NCI-H510A treated with DMSO at 0.1 percent for 48 hours (cell line): ENCODE measurements at regions not wholly inside any gene's neighbourhood (a gene's known extent, or its start where the extent isn't known, plus 50 kb on each side); places are given as distances from the start of the nearest gene placed in this dataset.
"Not testable (repeated sequence)": the region's sequence is repeated elsewhere in the genome, so short reads cannot be mapped to it uniquely, and the experiment has no call there.

Source experiments
- DNase-seq: peaks from one replicate; lab custom pipeline; 2025; lab: John Stamatoyannopoulos, UW

GRCh38 chr3:118167571-118167970 lies 867.1 kb downstream of the IGSF11 start:
- DNase-seq, result no peak

DNA sequence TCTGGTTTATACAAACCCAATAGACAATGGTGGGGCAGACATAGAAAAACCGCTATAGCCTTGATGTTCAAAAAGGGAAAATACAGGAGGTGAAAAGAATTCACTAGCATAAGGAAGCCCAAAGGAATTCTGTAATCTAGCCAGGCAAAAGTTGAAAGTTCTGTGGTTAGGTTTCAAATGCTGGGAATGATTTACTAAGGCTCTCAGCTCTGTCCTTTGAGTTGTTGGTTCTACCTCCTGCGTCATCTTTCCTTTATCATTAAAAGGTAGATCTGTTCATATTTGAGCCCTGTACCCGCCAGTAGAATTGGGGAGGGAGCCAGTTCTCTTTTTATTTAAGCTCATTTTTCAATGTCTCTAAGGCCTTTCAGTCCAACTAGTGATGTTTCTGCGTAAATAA lies 866.5 kb downstream of the IGSF11 start:
- DNase-seq, result no peak

DNA sequence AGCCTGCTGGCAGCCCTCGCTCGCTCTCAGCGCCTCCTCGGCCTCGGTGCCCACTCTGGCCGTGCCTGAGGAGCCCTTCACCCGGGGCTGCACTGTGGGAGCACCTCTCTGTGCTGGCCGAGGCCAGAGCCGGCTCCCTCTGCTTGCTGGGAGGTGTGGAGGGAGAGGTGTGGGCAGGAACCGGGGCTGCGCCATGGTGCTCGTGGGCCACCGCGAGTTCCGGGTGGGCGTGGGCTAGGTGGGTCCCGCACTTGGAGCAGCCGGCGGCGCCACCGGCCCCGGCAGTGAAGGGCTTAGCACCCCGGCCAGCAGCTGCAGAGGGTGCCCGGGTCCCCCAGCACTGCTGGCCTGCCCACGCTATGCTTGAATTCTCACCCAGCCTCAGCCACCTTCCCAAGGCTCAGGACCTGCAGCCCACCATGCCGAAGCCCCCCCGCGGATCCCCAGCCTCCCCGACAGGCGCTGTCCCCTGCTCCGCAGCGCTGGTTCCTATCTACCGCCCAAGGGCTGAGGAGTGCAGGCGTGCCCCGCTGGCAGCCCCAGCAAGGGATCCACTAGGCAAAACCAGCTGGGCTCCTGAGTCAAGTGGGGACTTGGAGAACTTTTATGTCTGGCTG lies 863.3 kb downstream of the IGSF11 start:
- no peak for DNase-seq

DNA sequence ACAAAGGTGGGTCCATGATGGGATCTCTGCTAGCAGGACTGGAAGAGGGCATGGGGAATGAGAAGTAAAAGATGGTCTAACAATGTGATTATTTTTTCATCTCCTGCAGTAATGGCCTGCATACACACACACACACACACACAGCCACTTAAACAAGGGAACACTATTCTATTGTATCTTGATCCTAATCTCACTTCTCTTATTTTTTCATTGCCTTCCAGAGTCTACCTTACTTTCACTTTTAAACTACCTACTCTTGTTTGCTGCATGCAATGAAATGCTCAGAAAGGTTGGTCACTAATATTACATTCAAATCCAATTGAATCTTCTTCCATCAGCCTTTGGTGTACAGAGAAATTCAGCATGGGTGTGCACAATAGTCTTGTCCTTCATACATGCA lies 853.8 kb downstream of the IGSF11 start:
- DNase-seq, result no peak

GRCh38 chr3:118181274-118181673 lies 853.4 kb downstream of the IGSF11 start:
- no peak for DNase-seq

- DNase-seq, result no peak
Observed at GRCh38 chr3:118186051-118186450, 848.6 kb downstream of the IGSF11 start.

DNA sequence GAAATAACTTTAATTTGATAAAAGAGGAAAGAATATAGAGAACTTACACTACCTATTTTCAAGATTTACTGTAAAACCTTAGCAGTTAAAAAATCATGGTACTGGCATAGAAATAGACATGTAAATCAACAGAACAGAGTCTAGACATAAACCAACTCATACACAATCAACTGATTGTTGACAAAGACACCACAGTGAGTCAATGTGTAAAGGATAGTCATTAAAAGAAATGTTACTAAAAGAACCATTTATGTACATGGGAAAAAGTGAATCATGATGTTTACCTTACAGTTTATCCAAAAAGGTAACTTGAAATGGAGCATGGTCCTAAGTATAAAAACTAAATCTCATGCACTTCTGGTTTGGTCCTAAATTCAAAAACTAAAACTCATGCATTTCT lies 847.4 kb downstream of the IGSF11 start:
- DNase-seq, result no peak

GRCh38 chr3:118196183-118196582 lies 838.5 kb downstream of the IGSF11 start:
- DNase-seq, result no peak

GRCh38 chr3:118199044-118199443 lies 835.6 kb downstream of the IGSF11 start:
- no peak for DNase-seq

DNA sequence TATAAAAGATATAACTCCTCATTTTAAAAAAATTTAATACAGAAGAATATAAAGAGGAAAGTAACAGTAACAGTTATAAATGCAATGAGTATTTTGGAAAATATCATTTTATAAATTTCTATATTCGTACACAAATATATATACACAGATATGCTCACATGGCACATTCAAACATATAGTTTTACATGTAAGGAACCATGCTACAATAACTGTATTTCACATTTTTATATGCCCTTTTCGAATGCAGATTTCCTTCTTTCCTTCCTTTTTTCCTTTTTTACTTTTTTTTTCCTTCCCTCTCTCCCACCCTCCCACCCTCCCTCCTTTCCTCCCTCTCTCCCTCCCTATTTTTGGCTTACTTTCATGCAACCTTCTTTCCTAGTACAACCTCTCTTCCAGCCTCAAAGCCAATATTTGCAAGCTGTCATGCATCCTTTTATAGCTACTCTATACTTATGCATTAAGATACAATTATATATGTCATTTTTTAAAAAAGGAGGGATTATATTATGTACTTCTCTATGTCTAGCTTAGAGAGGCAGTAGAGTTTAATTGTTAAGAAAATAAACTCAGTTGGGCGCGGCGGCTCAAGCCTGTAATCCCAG lies 830.5 kb downstream of the IGSF11 start:
- DNase-seq, result no peak

- DNase-seq, result no peak
Observed at GRCh38 chr3:118207271-118207670, 827.4 kb downstream of the IGSF11 start.

DNA sequence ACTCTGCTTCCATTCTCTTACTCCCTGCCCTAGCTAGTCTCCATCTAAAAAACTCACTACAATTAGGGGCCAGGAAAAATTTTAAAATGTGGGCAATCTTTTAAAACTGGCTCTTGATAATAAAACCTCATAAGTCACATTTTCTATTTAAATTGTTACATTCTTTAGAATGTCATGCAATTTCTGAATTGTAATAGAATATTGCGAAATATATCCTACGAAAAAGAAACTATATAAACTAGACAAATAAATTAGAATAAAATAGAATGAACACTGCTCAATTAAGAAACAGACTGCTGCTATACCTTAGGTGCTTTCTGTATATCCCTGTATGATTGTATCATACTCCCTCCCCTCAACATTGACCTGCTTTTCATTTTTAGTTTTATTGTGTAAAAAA lies 826.0 kb downstream of the IGSF11 start:
- DNase-seq, result no peak

GRCh38 chr3:118213892-118214291 lies 820.8 kb downstream of the IGSF11 start:
- DNase-seq, result peak; percentile 0

GRCh38 chr3:118226206-118226605 lies 808.4 kb downstream of the IGSF11 start:
- DNase-seq, result no peak

DNA sequence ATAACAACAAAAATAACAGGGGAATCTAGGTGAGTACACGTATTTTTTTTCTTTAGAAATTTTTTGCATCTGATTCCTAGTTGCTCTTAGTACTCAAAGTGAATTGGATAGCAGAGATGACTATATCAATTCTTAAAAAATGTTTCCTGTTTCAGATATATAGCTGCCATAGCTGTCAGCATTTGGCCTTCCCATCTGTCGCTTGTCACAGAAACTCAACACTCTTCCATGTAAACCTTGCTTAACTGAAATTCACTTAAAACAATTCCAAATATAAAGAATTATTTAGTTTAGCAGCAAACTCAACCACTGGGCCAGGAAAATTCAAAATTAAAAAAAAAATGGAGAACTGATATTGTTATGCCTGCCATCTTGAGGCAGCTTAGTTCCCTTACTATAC lies 807.5 kb downstream of the IGSF11 start:
- no peak for DNase-seq

DNA sequence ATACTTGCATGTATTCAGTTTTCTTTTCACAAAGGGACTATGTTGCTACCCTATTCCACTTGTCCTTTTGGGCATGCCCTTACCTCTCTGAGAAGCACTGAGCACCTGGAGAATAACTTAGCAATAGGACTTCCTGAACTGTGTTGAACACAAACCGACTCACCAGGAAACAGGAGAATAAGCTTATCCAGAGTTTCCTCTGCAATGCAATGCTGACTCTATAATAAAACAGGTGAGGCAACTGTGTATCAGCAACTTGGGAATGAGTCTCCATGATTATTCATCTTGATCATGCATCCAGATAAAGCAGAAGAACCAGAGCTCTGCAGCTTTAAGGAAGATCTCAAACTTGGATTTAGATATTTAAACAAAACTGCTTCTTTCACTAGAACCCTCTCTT lies 806.5 kb downstream of the IGSF11 start:
- no peak for DNase-seq

GRCh38 chr3:118229196-118229595 lies 805.5 kb downstream of the IGSF11 start:
- DNase-seq, result no peak

DNA sequence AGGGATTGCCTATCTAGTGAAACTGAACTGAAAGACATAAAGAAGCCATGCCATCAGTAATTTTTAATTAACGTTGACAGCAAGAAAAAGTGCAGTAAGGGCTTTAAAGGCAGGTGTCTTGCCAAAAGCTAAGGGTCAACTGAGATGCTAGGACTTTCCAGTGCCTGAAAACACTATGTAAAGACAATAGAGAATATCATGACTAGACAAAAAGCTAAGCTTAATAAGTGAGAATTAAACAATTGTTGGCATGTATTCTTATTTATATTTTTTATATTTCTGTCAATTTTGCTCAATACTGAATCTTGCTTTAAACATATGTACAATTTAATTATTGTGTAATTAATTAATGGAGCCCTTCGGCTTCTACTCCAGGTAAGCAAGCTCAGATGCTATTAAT lies 803.1 kb downstream of the IGSF11 start:
- DNase-seq, result no peak

- DNase-seq, result no peak
Observed at GRCh38 chr3:118239253-118239652, 795.4 kb downstream of the IGSF11 start.

- no peak for DNase-seq
Observed at GRCh38 chr3:118244761-118245160, 789.9 kb downstream of the IGSF11 start.

DNA sequence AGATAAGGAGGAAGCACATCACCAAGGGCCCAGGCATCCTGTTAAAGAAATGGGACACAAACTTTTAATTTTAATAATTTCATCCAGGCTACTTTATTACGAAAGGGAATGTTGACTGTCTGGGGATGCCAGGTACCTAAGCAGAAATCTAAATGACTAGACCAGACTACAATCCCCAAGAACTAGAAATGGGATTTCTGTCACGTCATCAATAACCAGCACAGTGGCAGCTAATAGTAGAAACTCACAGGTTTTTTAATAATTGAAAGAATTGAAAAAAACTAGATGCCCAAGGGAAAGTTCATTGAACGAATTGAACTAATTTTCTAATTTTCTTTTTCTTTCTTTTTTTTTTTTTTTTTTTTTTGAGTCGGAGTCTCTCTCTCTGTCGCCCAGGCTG lies 789.3 kb downstream of the IGSF11 start:
- no peak for DNase-seq

DNA sequence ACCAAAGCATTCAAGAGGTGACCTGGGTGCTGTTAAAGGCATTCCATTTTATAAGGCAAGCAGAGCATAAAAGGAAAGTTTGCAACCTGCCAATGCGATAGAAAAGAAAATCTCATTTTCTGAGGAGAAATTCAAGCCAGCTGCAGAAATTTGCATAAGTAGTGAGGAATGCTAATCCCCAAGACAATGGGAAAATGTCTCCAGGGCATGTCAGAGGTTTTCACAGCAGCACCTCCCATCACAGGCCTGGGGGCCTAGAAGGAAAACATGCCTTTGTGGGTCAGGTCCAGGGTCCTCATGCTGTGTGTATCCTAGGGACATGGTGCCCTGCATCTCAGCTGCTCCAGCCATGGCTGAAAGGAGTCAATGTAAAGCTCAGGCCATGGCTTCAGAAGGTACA lies 775.8 kb downstream of the IGSF11 start:
- DNase-seq, result not testable (repeated sequence)

DNA sequence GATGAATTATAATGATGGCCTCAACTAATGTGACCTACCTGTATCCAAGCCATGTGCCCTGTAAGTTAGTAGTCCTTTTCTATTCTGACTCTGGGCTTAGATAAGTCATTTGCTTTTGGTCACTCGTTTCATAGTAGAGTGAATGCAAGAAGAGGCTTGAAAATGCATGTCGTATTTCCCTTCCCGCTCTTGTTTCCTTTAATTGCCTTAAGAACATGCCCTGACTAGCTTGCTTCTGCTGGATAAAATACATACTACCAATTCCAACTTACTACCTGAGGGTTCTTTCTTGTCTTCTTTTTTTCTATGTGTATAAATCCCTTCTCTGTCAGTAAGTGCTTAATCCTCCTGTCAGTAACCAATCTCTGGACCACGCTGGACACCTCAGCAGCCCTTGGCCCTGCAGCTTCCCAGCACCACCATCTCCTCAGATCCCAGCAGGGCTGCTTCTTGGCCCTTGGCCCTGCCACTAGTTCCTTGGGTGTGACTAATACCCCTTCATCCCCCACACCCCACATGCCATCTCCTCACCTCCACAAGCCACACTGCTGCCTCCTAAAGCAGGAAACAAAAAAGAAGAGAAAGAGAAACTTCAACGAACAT lies 771.7 kb downstream of the IGSF11 start:
- DNase-seq, result no peak

DNA sequence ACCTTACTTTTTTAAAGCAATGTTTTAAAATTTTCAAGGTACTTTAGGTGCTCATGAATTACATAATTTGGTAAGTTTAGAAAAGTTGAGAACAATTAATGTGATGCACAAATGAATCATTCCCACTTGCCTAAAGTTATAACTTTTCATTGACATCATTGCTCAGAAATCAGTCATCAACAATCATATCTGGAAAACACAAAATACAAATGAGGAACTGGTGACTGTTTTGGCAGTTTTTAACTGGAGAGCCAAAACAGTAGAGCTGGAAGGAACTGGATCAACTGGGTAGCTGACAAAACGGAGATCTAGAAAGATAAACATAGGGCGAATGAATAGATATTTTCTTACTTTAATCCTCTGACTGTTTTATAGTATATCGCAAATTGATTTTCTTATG lies 767.1 kb downstream of the IGSF11 start:
- no peak for DNase-seq
